Calu3 (cell line): ENCODE measurements at regions not wholly inside any gene's neighbourhood (a gene's known extent, or its start where the extent isn't known, plus 50 kb on each side); places are given as distances from the start of the nearest gene placed in this dataset.

Source experiments
- BruUV-seq: library from RNA; stranded (reverse); fragments of 400-500 nt; replicated peaks from 2 replicates; lab custom pipeline; 2021; lab: Mats Ljungman, UMichigan
- CTCF ChIA-PET: fragments of 300-600 bp; sonication (Branson Sonifier 250); formaldehyde crosslinking; loops from one replicate; lab custom pipeline; 2022; ENCODE audit warnings: antibody characterized with exemption; lab: Charles Lee
- DNase-seq: peaks from one replicate; pipeline ENCODE4 v3.0.0; 2022
- H3K27ac Mint-ChIP-seq: one replicate; pipeline ENCODE4 v1.8.0; 2022; ENCODE audit warnings: mixed read lengths; ENCODE audit not compliant: unreplicated experiment
- H3K27me3 Mint-ChIP-seq: one replicate; pipeline ENCODE4 v1.8.0; 2022; ENCODE audit warnings: mixed read lengths; ENCODE audit not compliant: unreplicated experiment
- H3K36me3 Mint-ChIP-seq: one replicate; pipeline ENCODE4 v1.8.0; 2022; ENCODE audit warnings: mild to moderate bottlenecking, moderate library complexity, mixed read lengths; ENCODE audit not compliant: insufficient read depth, unreplicated experiment
- H3K4me1 Mint-ChIP-seq: one replicate; pipeline ENCODE4 v1.8.0; 2022; ENCODE audit warnings: mild to moderate bottlenecking, low read depth, mixed read lengths; ENCODE audit not compliant: unreplicated experiment
- H3K4me3 Mint-ChIP-seq: one replicate; pipeline ENCODE4 v1.8.0; 2022; ENCODE audit warnings: mild to moderate bottlenecking, low read depth, moderate library complexity, mixed read lengths; ENCODE audit not compliant: unreplicated experiment
- H3K9me3 Mint-ChIP-seq: one replicate; pipeline ENCODE4 v1.8.0; 2022; ENCODE audit warnings: low read depth, mixed read lengths; ENCODE audit not compliant: unreplicated experiment
- CTCF ChIP-seq: fragments of 200-600 bp; IDR thresholded peaks from one replicate; pipeline ENCODE4 v1.8.0; 2022; ENCODE audit warnings: antibody characterized with exemption; ENCODE audit not compliant: unreplicated experiment
- intact Hi-C: fragments of 100-400 bp; cut with micrococcal nuclease; formaldehyde crosslinking; loops from one replicate; pipeline ENCODE4 v1.10.0; 2022; ENCODE audit not compliant: unreplicated experiment

GRCh38 chr14:31950764-31951637, 126.1 kb upstream of the ARHGAP5 start:
- CTCF ChIA-PET, result no interaction called here
- no peak overlapping the region for H3K4me3 Mint-ChIP-seq
- BruUV-seq, result no TSS peak
- H3K9me3 Mint-ChIP-seq, result no peaks in the 10 kb centered on the region
- H3K27me3 Mint-ChIP-seq, result no peaks in the 10 kb centered on the region
- no peak overlapping the region for H3K27ac Mint-ChIP-seq
- intact Hi-C loops, result no loop called here
- H3K4me1 Mint-ChIP-seq, result peaks cover 23% of the 10 kb centered on the region
- TF ChIP-seq CTCF, result no peak
- DNase-seq, result peak; percentile 56
- no peaks in the 10 kb centered on the region for H3K36me3 Mint-ChIP-seq

DNA sequence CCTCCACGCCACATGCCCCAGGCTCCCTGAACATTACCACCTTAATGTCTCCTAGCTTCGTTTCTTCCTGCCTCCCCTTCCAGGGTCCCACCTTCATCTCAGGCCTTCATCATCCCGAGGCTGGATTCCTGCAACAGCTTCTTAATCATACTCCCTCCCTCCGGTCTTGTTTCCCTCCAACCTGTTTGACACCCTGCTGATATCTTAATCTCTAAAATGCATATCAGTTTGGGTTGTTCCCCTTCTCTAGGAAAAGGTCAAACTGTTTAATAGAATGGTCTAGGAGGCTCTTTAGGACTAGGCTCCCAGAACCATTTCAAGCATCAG, 125.5 kb upstream of the ARHGAP5 start:
- no peak for TF ChIP-seq CTCF
- Mint-ChIP-seq H3K4me1 (peaks cover 23% of the 10 kb centered on the region), H3K4me3 (no peak overlapping the region), H3K9me3 (no peaks in the 10 kb centered on the region), H3K27ac (no peak overlapping the region), H3K36me3 (no peaks in the 10 kb centered on the region), H3K27me3 (no peaks in the 10 kb centered on the region)
- no TSS peak for BruUV-seq
- CTCF ChIA-PET, result no interaction called here
- DNase-seq, result no peak
- intact Hi-C loops, result no loop called here

DNA sequence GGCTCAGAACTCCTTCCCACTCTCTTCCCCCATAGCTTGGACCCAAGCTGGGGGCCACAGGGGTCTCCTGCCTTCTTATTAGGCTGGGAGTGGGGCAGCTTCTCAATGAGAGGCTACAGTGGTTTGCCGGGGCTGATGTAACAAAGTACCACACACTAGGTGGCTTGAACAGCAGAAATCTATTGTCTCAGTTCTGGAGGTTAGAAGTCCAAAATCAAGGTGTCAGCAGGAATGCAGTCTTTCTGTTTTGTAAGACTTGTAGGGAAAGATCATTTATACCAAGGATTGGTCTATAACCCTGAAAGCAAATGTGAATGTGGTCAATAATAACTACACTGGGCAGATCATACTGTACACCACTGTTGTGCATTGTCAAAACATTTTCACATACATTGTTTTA, 124.5 kb upstream of the ARHGAP5 start:
- no peak overlapping the region for H3K27ac Mint-ChIP-seq
- H3K27me3 Mint-ChIP-seq, result no peaks in the 10 kb centered on the region
- no peak overlapping the region for H3K4me3 Mint-ChIP-seq
- intact Hi-C loops, result no loop called here
- TF ChIP-seq CTCF, result no peak
- H3K9me3 Mint-ChIP-seq, result no peaks in the 10 kb centered on the region
- BruUV-seq, result no TSS peak
- CTCF ChIA-PET, result no interaction called here
- no peak for DNase-seq
- no peaks in the 10 kb centered on the region for H3K36me3 Mint-ChIP-seq
- H3K4me1 Mint-ChIP-seq, result peaks cover 20% of the 10 kb centered on the region

DNA sequence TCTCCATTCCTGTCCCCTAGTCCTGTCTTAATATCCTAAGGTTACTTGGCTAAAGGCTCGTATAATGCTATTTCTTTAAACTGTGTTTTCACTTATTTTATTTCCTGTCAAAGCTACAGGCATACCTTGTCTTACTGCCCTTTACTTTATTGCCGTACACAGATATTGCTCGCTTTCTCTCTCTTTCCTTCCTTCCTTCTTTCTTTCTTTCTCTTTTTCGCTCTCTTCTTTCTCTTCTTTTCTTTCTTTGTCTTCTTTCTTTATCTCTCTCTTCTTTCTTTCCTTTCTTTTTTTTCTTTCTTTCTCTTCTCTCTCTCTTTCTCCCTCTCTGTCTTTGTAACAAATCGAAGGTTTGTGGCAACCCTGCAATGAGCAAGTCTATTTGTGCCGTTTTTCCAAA, 123.9 kb upstream of the ARHGAP5 start:
- H3K4me3 Mint-ChIP-seq, result no peak overlapping the region

More for the DNA sequence above, 123.9 kb upstream of the ARHGAP5 start:
- CTCF ChIA-PET, result no interaction called here
- H3K36me3 Mint-ChIP-seq, result no peaks in the 10 kb centered on the region
- no peaks in the 10 kb centered on the region for H3K27me3 Mint-ChIP-seq
- no peak for DNase-seq
- no peak for TF ChIP-seq CTCF
- H3K4me1 Mint-ChIP-seq, result peaks cover 13% of the 10 kb centered on the region
- H3K27ac Mint-ChIP-seq, result no peak overlapping the region
- H3K9me3 Mint-ChIP-seq, result no peaks in the 10 kb centered on the region
- intact Hi-C loops, result no loop called here
- BruUV-seq, result no TSS peak
